Endodermal cell (in vitro differentiated cells): ENCODE measurements at regions not wholly inside any gene's neighbourhood (a gene's known extent, or its start where the extent isn't known, plus 50 kb on each side); places are given as distances from the start of the nearest gene placed in this dataset.

Source experiments
- DNase-seq: peaks from one replicate; pipeline ENCODE4 v3.0.0-alpha.2; 2017
- H3K27ac ChIP-seq: 2 replicates; pipeline ENCODE4 v1.5.1; 2013; ENCODE audit warnings: mild to moderate bottlenecking, low read depth, low read length, moderate library complexity
- H3K27me3 ChIP-seq: 2 replicates; pipeline ENCODE4 v1.6.1; 2013; ENCODE audit warnings: mild to moderate bottlenecking, low read length, moderate library complexity; ENCODE audit not compliant: insufficient read depth, control insufficient read depth, poor library complexity, severe bottlenecking
- H3K36me3 ChIP-seq: 2 replicates; pipeline ENCODE4 v1.7.0; 2013; ENCODE audit warnings: mild to moderate bottlenecking, low read length, moderate library complexity; ENCODE audit not compliant: control insufficient read depth, insufficient read depth
- H3K4me1 ChIP-seq: one replicate; pipeline ENCODE4 v1.7.0; 2013; ENCODE audit warnings: low read length; ENCODE audit not compliant: control insufficient read depth, insufficient read depth
- H3K4me3 ChIP-seq: 2 replicates; pipeline ENCODE4 v1.5.1; 2013; ENCODE audit warnings: mild to moderate bottlenecking, low read length, moderate library complexity
- H3K9ac ChIP-seq: 2 replicates; pipeline ENCODE4 v1.6.1; 2013; ENCODE audit warnings: mild to moderate bottlenecking, low read length, moderate library complexity; ENCODE audit not compliant: poor library complexity, severe bottlenecking; ENCODE audit errors: extremely low read depth
- H3K9me3 ChIP-seq: 2 replicates; pipeline ENCODE4 v1.6.1; 2013; ENCODE audit warnings: mild to moderate bottlenecking, low read length, moderate library complexity; ENCODE audit not compliant: control insufficient read depth
- H3K27ac Mint-ChIP-seq: 2 replicates; pipeline ENCODE4 v1.8.0; 2020; ENCODE audit warnings: mixed read lengths
- H3K27me3 Mint-ChIP-seq: 2 replicates; pipeline ENCODE4 v1.8.0; 2021; ENCODE audit warnings: mild to moderate bottlenecking, mixed read lengths; ENCODE audit not compliant: insufficient read depth
- H3K36me3 Mint-ChIP-seq: 2 replicates; pipeline ENCODE4 v1.8.0; 2020; ENCODE audit warnings: low read depth, mixed read lengths
- H3K4me1 Mint-ChIP-seq: 2 replicates; pipeline ENCODE4 v1.8.0; 2020; ENCODE audit warnings: mixed read lengths
- H3K4me3 Mint-ChIP-seq: 2 replicates; pipeline ENCODE4 v1.8.0; 2020; ENCODE audit warnings: mild to moderate bottlenecking, moderate library complexity, mixed read lengths
- H3K9me3 Mint-ChIP-seq: 2 replicates; pipeline ENCODE4 v1.8.0; 2020; ENCODE audit warnings: mild to moderate bottlenecking, mixed read lengths
- WGBS, 2 experiments: methylation state at CpG; one replicate each; pipeline versions ENCODE4 v1.1.5 to v1.1.7; 2013; ENCODE audit warnings: missing lambda C conversion rate in 2 of 2, mixed read lengths in 1 of 2; ENCODE audit not compliant: insufficient coverage in 1 of 2, insufficient read length in 1 of 2; 5-methylcytosine and 5-hydroxymethylcytosine counted together
- TF ChIP-seq, protein P1 (sequence below): fragments of 200-600 bp; sonication (generic); conservative IDR thresholded peaks from 2 replicates; pipeline ENCODE4 v1.5.0; 2021; ENCODE audit warnings: antibody characterized with exemption, mild to moderate bottlenecking

DNA sequence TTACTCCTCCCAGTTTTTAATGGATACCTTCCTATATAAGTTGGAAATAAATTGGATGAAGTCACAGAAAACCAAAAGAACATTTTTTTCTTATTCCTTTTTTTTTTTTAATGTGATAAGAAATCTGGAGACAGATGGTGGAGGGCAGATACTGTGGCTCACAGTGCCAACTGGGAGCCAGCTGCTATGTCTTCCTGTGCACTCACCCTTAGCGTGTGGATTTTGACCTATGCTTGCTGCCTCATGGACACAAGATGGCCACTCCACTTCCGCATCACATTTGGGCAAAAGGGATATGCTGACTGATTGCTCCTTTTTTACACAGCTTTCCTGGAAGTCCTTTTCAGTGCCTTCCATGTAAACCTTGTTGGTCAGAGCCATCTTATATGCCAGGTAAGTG, 342.6 kb downstream of the MAN2A1 start:
- no peaks in the 10 kb centered on the region for H3K27me3 Mint-ChIP-seq
- no peaks in the 10 kb centered on the region for H3K4me1 Mint-ChIP-seq
- Histone ChIP-seq H3K27ac (no peak overlapping the region), H3K9ac (no peak overlapping the region), H3K36me3 (no peaks in the 10 kb centered on the region), H3K4me3 (no peak overlapping the region), H3K27me3 (peaks cover 6% of the 10 kb centered on the region), H3K9me3 (no peaks in the 10 kb centered on the region), H3K4me1 (no peaks in the 10 kb centered on the region)
- H3K9me3 Mint-ChIP-seq, result no peaks in the 10 kb centered on the region
- no peaks in the 10 kb centered on the region for H3K36me3 Mint-ChIP-seq
- TF ChIP-seq, protein P1, sequence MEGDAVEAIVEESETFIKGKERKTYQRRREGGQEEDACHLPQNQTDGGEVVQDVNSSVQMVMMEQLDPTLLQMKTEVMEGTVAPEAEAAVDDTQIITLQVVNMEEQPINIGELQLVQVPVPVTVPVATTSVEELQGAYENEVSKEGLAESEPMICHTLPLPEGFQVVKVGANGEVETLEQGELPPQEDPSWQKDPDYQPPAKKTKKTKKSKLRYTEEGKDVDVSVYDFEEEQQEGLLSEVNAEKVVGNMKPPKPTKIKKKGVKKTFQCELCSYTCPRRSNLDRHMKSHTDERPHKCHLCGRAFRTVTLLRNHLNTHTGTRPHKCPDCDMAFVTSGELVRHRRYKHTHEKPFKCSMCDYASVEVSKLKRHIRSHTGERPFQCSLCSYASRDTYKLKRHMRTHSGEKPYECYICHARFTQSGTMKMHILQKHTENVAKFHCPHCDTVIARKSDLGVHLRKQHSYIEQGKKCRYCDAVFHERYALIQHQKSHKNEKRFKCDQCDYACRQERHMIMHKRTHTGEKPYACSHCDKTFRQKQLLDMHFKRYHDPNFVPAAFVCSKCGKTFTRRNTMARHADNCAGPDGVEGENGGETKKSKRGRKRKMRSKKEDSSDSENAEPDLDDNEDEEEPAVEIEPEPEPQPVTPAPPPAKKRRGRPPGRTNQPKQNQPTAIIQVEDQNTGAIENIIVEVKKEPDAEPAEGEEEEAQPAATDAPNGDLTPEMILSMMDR, result no peak
- DNase-seq, result no peak
- H3K27ac Mint-ChIP-seq, result no peak overlapping the region
- 96 to 100% methylated on average over 2 of the region's 2 CpGs for WGBS, 2 experiments
- H3K4me3 Mint-ChIP-seq, result no peak overlapping the region

DNA sequence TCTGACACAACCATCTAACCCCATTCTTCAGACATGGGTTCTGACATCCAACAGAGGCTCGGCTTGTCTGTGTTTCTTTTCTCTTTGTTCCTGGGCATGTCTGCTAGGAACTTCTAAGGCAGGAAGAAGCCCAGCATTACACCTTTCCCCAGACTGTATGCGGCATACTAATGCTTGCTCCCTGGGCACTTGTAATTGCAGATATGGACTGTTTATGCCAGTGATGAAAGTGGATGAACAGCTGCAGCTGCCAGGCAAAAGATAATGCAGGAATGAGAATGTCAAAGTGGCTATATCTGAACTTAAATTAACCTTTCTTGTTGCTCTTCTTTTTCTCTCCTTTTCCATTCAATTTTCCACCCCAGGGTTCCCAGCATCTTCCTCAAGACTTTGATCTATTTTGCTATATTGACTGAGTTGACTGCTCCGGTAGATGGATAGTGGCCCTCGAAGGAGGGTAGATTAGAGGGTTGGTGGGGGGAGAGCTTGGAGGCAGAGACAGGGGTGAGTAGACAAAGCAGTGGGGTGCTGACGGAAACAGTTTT, 344.4 kb downstream of the MAN2A1 start:
- no peak for DNase-seq
- 87 to 88% methylated on average over 3 to 5 of the region's 5 CpGs for WGBS, 2 experiments
- Mint-ChIP-seq H3K9me3 (no peaks in the 10 kb centered on the region), H3K27me3 (no peaks in the 10 kb centered on the region), H3K36me3 (no peaks in the 10 kb centered on the region), H3K27ac (no peak overlapping the region), H3K4me3 (no peak overlapping the region), H3K4me1 (no peaks in the 10 kb centered on the region)
- H3K27ac ChIP-seq, result no peak overlapping the region
- TF ChIP-seq, protein P1, result no peak
- no peaks in the 10 kb centered on the region for H3K4me1 ChIP-seq
- H3K27me3 ChIP-seq, result peaks cover 6% of the 10 kb centered on the region
- H3K36me3 ChIP-seq, result no peaks in the 10 kb centered on the region
- H3K9ac ChIP-seq, result no peak overlapping the region
- no peak overlapping the region for H3K4me3 ChIP-seq
- H3K9me3 ChIP-seq, result peaks cover 4% of the 10 kb centered on the region

DNA sequence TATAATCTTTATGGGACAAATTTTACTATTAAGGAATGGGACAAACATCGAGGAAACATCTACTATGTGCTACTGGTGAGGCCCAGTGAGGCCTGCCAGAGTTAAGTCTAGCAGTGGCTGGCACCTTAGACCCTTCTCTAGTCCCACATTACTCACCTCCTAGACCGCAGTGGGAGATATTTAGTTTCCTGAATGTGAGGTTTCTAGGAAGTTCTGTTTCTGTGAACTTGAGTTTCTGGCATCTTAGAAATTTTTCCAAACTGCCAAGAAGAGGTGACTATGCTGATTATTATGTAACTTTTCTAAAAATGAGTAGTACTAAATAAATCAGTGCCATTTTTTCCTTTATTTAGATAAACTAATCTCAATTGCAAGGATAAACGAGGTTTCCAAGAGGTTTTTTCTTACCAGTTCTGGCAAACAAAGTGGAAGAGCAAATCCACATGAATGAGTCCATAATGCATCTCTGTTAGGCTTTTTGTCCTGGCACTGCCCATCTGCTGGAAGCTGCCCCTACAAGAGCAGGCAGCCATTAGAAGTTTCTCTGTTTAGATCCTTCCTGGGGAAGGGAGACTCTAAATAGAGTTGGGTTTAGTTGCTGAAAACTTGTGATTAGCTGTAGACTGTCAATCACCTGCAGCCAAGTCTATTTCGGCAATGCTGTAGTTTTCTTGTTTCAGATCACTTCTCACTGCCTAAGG, 348.7 kb downstream of the MAN2A1 start:
- Mint-ChIP-seq H3K27me3 (no peaks in the 10 kb centered on the region), H3K4me1 (peaks cover 5% of the 10 kb centered on the region), H3K9me3 (peaks cover 9% of the 10 kb centered on the region), H3K27ac (no peak overlapping the region), H3K36me3 (no peaks in the 10 kb centered on the region), H3K4me3 (no peak overlapping the region)
- no peaks in the 10 kb centered on the region for H3K36me3 ChIP-seq
- peaks cover 6% of the 10 kb centered on the region for H3K27me3 ChIP-seq
- no peak overlapping the region for H3K27ac ChIP-seq
- peaks cover 17% of the 10 kb centered on the region for H3K9me3 ChIP-seq
- H3K4me3 ChIP-seq, result no peak overlapping the region
- TF ChIP-seq, protein P1, result no peak
- no peaks in the 10 kb centered on the region for H3K4me1 ChIP-seq
- 94 to 100% methylated on average over 2 to 4 of the region's 4 CpGs for WGBS, 2 experiments
- no peak overlapping the region for H3K9ac ChIP-seq
- no peak for DNase-seq
